HG02884 (cell line): ENCODE measurements at regions not wholly inside any gene's neighbourhood (a gene's known extent, or its start where the extent isn't known, plus 50 kb on each side); places are given as distances from the start of the nearest gene placed in this dataset.

Experiments used
- ATAC-seq: cut with Tn5 transposase; IDR thresholded peaks from one replicate; pipeline ENCODE4 v1.9.1; 2021; ENCODE audit warnings: mild to moderate bottlenecking, moderate library complexity; ENCODE audit not compliant: unreplicated experiment

GRCh38 chr10:111872591-111872990, 311.0 kb downstream of the GPAM start:
- no peak for ATAC-seq

- ATAC-seq, result no peak
These were observed 310.5 kb downstream of the GPAM start for GRCh38 chr10:111873041-111873440.

- ATAC-seq, result no peak
These were observed 309.9 kb downstream of the GPAM start for GRCh38 chr10:111873621-111874135.

GRCh38 chr10:111874576-111874975, 309.0 kb downstream of the GPAM start:
- no peak for ATAC-seq

GRCh38 chr10:111875725-111876124, 307.8 kb downstream of the GPAM start:
- ATAC-seq, result no peak

- ATAC-seq, result no peak
These were observed 306.3 kb downstream of the GPAM start for GRCh38 chr10:111877258-111877657.

GRCh38 chr10:111879969-111880368, 303.6 kb downstream of the GPAM start:
- no peak for ATAC-seq

- ATAC-seq, result no peak
These were observed 298.5 kb downstream of the GPAM start for GRCh38 chr10:111885046-111885445.

- ATAC-seq, result no peak
These were observed 297.6 kb downstream of the GPAM start for GRCh38 chr10:111885919-111886318.

GRCh38 chr10:111887266-111887665, 296.3 kb downstream of the GPAM start:
- no peak for ATAC-seq

- ATAC-seq, result no peak
These were observed 293.5 kb downstream of the GPAM start for GRCh38 chr10:111890046-111890445.

- ATAC-seq, result no peak
These were observed 267.6 kb downstream of the GPAM start for GRCh38 chr10:111916011-111916410.

- no peak for ATAC-seq
These were observed 261.7 kb downstream of the GPAM start for GRCh38 chr10:111921821-111922220.

- no peak for ATAC-seq
These were observed 260.5 kb downstream of the GPAM start for GRCh38 chr10:111923032-111923431.

GRCh38 chr10:111926286-111926685, 257.3 kb downstream of the GPAM start:
- ATAC-seq, result no peak

- ATAC-seq, result no peak
These were observed 249.6 kb downstream of the GPAM start for GRCh38 chr10:111933937-111934336.

- ATAC-seq, result no peak
These were observed 248.6 kb downstream of the GPAM start for GRCh38 chr10:111934931-111935330.

- ATAC-seq, result no peak
These were observed 247.4 kb downstream of the GPAM start for GRCh38 chr10:111936143-111936542.

- ATAC-seq, result no peak
These were observed 239.2 kb downstream of the GPAM start for GRCh38 chr10:111944331-111944730.

GRCh38 chr10:111953949-111954348, 229.6 kb downstream of the GPAM start:
- ATAC-seq, result no peak

GRCh38 chr10:111954386-111954785, 229.2 kb downstream of the GPAM start:
- no peak for ATAC-seq

- ATAC-seq, result no peak
These were observed 226.7 kb downstream of the GPAM start for GRCh38 chr10:111956841-111957240.

GRCh38 chr10:111962951-111963350, 220.6 kb downstream of the GPAM start:
- no peak for ATAC-seq

GRCh38 chr10:111967116-111967515, 216.4 kb downstream of the GPAM start:
- no peak for ATAC-seq
